ENCODE measurements at regions not wholly inside any gene's neighbourhood (a gene's known extent, or its start where the extent isn't known, plus 50 kb on each side); places are given as distances from the start of the nearest gene placed in this dataset.

GRCh38 chr2:118761771-118762170 lies 85.7 kb downstream of the EN1 start:
- ATAC-seq (ENCODE audit: poor library complexity), result no peak
- POLR2A ChIA-PET, result no interaction called here

GRCh38 chr2:118755901-118756300 lies 91.5 kb downstream of the EN1 start:
- ChIA-PET POLR2A (no interaction called here), CTCF (no interaction called here)
- DNase-seq (no peak), ATAC-seq (ENCODE audit: poor library complexity) (no peak)
- peaks cover 47% of the 10 kb centered on the region for H3K27me3 Mint-ChIP-seq
- no peaks in the 10 kb centered on the region for H3K9me3 Mint-ChIP-seq
- intact Hi-C loops (cut with DNase I, micrococcal nuclease), result no loop called here
- no peak overlapping the region for H3K4me3 ChIP-seq (ENCODE audit: low read length)
- peaks cover 0 to 9% of the 10 kb centered on the region in 2 experiments for H3K9me3 ChIP-seq (ENCODE audit: control insufficient read depth in 1 of 2, insufficient read depth in 1 of 2, low read length in 2 of 2)
- H3K27ac ChIP-seq (ENCODE audit: low read depth in 1 of 2, low read length in 2 of 2), result no peak overlapping the region
- no peaks in the 10 kb centered on the region for H3K36me3 ChIP-seq (ENCODE audit: insufficient read depth, low read length)
- peaks cover 3 to 8% of the 10 kb centered on the region in 2 experiments for H3K27me3 ChIP-seq (ENCODE audit: control insufficient read depth in 1 of 2, insufficient read depth in 2 of 2, low read length in 2 of 2)
- no peaks in the 10 kb centered on the region for H3K4me1 ChIP-seq (ENCODE audit: insufficient read depth, low read length)
- H3K4me1 Mint-ChIP-seq (ENCODE audit: low read depth), result no peaks in the 10 kb centered on the region
- no peak for TF ChIP-seq CTCF (IDR thresholded peaks at IDR 0.05)
- no peak overlapping the region for H3K4me3 Mint-ChIP-seq
- no peak overlapping the region for H3K27ac Mint-ChIP-seq
- no peaks in the 10 kb centered on the region for H3K36me3 Mint-ChIP-seq (ENCODE audit: low read depth)

More at GRCh38 chr2:118761771-118762170, 85.7 kb downstream of the EN1 start:
- H3K4me1 Mint-ChIP-seq (ENCODE audit: low read depth), result no peaks in the 10 kb centered on the region
- H3K36me3 ChIP-seq (ENCODE audit: insufficient read depth, low read length), result no peaks in the 10 kb centered on the region
- CTCF ChIA-PET, result no interaction called here
- H3K4me1 ChIP-seq (ENCODE audit: insufficient read depth, low read length), result no peaks in the 10 kb centered on the region
- no peaks in the 10 kb centered on the region for H3K36me3 Mint-ChIP-seq (ENCODE audit: low read depth)
- H3K9me3 Mint-ChIP-seq, result no peaks in the 10 kb centered on the region
- DNase-seq, result no peak
- peaks cover 4 to 12% of the 10 kb centered on the region in 2 experiments for H3K27me3 ChIP-seq (ENCODE audit: control insufficient read depth in 1 of 2, insufficient read depth in 2 of 2, low read length in 2 of 2)
- H3K9me3 ChIP-seq (ENCODE audit: control insufficient read depth in 1 of 2, insufficient read depth in 1 of 2, low read length in 2 of 2), result no peaks in the 10 kb centered on the region
- intact Hi-C loops (cut with DNase I, micrococcal nuclease), result no loop called here
- H3K27ac ChIP-seq (ENCODE audit: low read depth in 1 of 2, low read length in 2 of 2), result no peak overlapping the region
- peaks cover 80% of the 10 kb centered on the region for H3K27me3 Mint-ChIP-seq
- H3K4me3 ChIP-seq (ENCODE audit: low read length), result no peak overlapping the region
- H3K4me3 Mint-ChIP-seq, result no peak overlapping the region
- H3K27ac Mint-ChIP-seq, result no peak overlapping the region
- no peak for TF ChIP-seq CTCF (IDR thresholded peaks at IDR 0.05)

- ATAC-seq (ENCODE audit: poor library complexity), result no peak
- Mint-ChIP-seq H3K4me3 (no peak overlapping the region), H3K4me1 (ENCODE audit: low read depth) (no peaks in the 10 kb centered on the region), H3K9me3 (no peaks in the 10 kb centered on the region), H3K36me3 (ENCODE audit: low read depth) (no peaks in the 10 kb centered on the region), H3K27ac (no peak overlapping the region), H3K27me3 (peaks cover 47% of the 10 kb centered on the region)
- intact Hi-C loops (cut with DNase I, micrococcal nuclease), result no loop called here
- no peak overlapping the region for H3K27ac ChIP-seq (ENCODE audit: low read depth in 1 of 2, low read length in 2 of 2)
- no peaks in the 10 kb centered on the region for H3K36me3 ChIP-seq (ENCODE audit: insufficient read depth, low read length)
- POLR2A ChIA-PET, result no interaction called here
- peaks cover 0 to 9% of the 10 kb centered on the region in 2 experiments for H3K9me3 ChIP-seq (ENCODE audit: control insufficient read depth in 1 of 2, insufficient read depth in 1 of 2, low read length in 2 of 2)
- no peaks in the 10 kb centered on the region for H3K4me1 ChIP-seq (ENCODE audit: insufficient read depth, low read length)
- CTCF ChIA-PET, result no interaction called here
- H3K4me3 ChIP-seq (ENCODE audit: low read length), result no peak overlapping the region
- peaks cover 3 to 8% of the 10 kb centered on the region in 2 experiments for H3K27me3 ChIP-seq (ENCODE audit: control insufficient read depth in 1 of 2, insufficient read depth in 2 of 2, low read length in 2 of 2)
- no peak for DNase-seq
- no peak for TF ChIP-seq CTCF (IDR thresholded peaks at IDR 0.05)
Observed at GRCh38 chr2:118755384-118755783, 92.1 kb downstream of the EN1 start.
